K562 (cell line): ENCODE measurements at regions not wholly inside any gene's neighbourhood (a gene's known extent, or its start where the extent isn't known, plus 50 kb on each side); places are given as distances from the start of the nearest gene placed in this dataset.

ENCODE experiments used
- ATAC-seq: fragments of 200-7000 bp; cut with Tn5 transposase; 3 replicates; pipeline ENCODE4 v1.9.1; 2020; ENCODE audit warnings: moderate library complexity
- BruUV-seq: library from RNA; stranded (reverse); fragments of 400-500 nt; replicated peaks from 2 replicates; lab custom pipeline; 2021; lab: Mats Ljungman, UMichigan
- CTCF ChIA-PET: fragments of 300-600 bp; formaldehyde crosslinking; extraction: SDS; loops from one replicate; lab custom pipeline; 2021; ENCODE audit warnings: low intra/inter-chr PET ratio; lab: Yijun Ruan, JAX
- POLR2A ChIA-PET: fragments of 300-600, 350-650 bp; sonication (Branson Sonifier 250); formaldehyde crosslinking; extraction: SDS; loops from one replicate; lab custom pipeline; 2021; ENCODE audit warnings: antibody characterized with exemption, inconsistent platforms; lab: Yijun Ruan, JAX
- DNase-seq, 4 experiments: peaks; one replicate each; pipeline versions ENCODE4 v3.0.0 to v3.0.0-alpha.2; 2011 to 2018; ENCODE audit warnings: low spot score in 3 of 4, mixed read lengths in 3 of 4; ENCODE audit errors: extremely low read depth in 1 of 4
- FAIRE-seq: peaks from 2 replicates; lab custom pipeline; 2011; peaks lifted over from hg19 to GRCh38; lab: Jason Lieb, UNC
- H2AFZ ChIP-seq: 2 replicates; pipeline ENCODE4 v1.6.0; 2011; ENCODE audit warnings: low read depth, low read length, control low read depth, inconsistent platforms
- H3K27ac ChIP-seq: fragments of 200-600 bp; 3 replicates; pipeline ENCODE4 v1.8.0; 2011; ENCODE audit warnings: low read depth, mild to moderate bottlenecking, control low read depth, inconsistent platforms, low read length, moderate library complexity, mixed read lengths; ENCODE audit errors: extremely low read depth
- H3K27me3 ChIP-seq, 2 experiments: fragments of 300-600 bp in 1 of 2; 2 replicates in 1 of 2; 3 replicates in 1 of 2; pipeline versions ENCODE4 v1.6.0 to v1.8.0; 2011; ENCODE audit warnings: inconsistent platforms in 2 of 2, low read length in 2 of 2, mild to moderate bottlenecking in 1 of 2, mixed read lengths in 1 of 2, moderate library complexity in 1 of 2; ENCODE audit not compliant: control insufficient read depth in 2 of 2, insufficient read depth in 2 of 2
- H3K36me3 ChIP-seq: fragments of 300-600 bp; 3 replicates; pipeline ENCODE4 v1.8.0; 2011; ENCODE audit warnings: mild to moderate bottlenecking, low read length, inconsistent platforms; ENCODE audit not compliant: control insufficient read depth, insufficient read depth
- H3K4me1 ChIP-seq, 2 experiments: fragments of 200-600 bp in 1 of 2; replicated peaks in 1 of 2; 2 replicates in 1 of 2; 3 replicates in 1 of 2; pipeline versions ENCODE4 v1.5.1 to v1.8.0; 2011; ENCODE audit warnings: inconsistent platforms in 2 of 2, low read length in 2 of 2, mild to moderate bottlenecking in 1 of 2, mixed read lengths in 1 of 2, moderate library complexity in 1 of 2; ENCODE audit not compliant: control insufficient read depth in 2 of 2, insufficient read depth in 2 of 2
- H3K4me2 ChIP-seq: 2 replicates; pipeline ENCODE4 v1.6.1; 2011; ENCODE audit warnings: low read length, control low read depth, inconsistent platforms, mixed read lengths; ENCODE audit not compliant: insufficient read depth
- H3K4me3 ChIP-seq: fragments of 200-600 bp; sonication (generic), shearing (Covaris generic); 2 replicates; pipeline ENCODE4 v1.5.1; 2016; ENCODE audit warnings: control low read depth, inconsistent platforms
- H3K79me2 ChIP-seq: fragments of 200-600 bp; 3 replicates; pipeline ENCODE4 v1.8.0; 2011; ENCODE audit warnings: low read length, inconsistent platforms; ENCODE audit not compliant: control insufficient read depth, insufficient read depth
- H3K9ac ChIP-seq, 2 experiments: 2 replicates each; pipeline versions ENCODE4 v1.6.0 to v1.6.1; 2011; ENCODE audit warnings: low read depth in 2 of 2, low read length in 2 of 2, control low read depth in 1 of 2, inconsistent platforms in 1 of 2, mild to moderate bottlenecking in 1 of 2, mixed read lengths in 1 of 2; ENCODE audit not compliant: insufficient read depth in 1 of 2
- H3K9me1 ChIP-seq: one replicate; pipeline ENCODE4 v1.6.0; 2011; ENCODE audit warnings: inconsistent platforms, mild to moderate bottlenecking, low read length, moderate library complexity; ENCODE audit not compliant: control insufficient read depth, insufficient read depth
- H3K9me3 ChIP-seq: replicated peaks from 2 replicates; pipeline ENCODE4 v1.5.1; 2011; ENCODE audit warnings: low read depth, low read length, inconsistent platforms; ENCODE audit not compliant: control insufficient read depth, insufficient read depth
- H4K20me1 ChIP-seq: replicated peaks from 2 replicates; pipeline ENCODE4 v1.6.1; 2011; ENCODE audit warnings: low read length, inconsistent platforms, mixed read lengths; ENCODE audit not compliant: control insufficient read depth, insufficient read depth
- E2F5 ChIP-seq: sonication (generic); formaldehyde crosslinking; IDR thresholded peaks from 2 replicates; pipeline ENCODE4 v1.8.0; 2022; ENCODE audit warnings: mild to moderate bottlenecking, missing genetic modification reagents
- KAT2B ChIP-seq: IDR thresholded peaks from one replicate; pipeline ENCODE4 v1.6.1; 2012; ENCODE audit warnings: low read depth, mild to moderate bottlenecking, control low read depth, inconsistent platforms, low read length, moderate library complexity
- NELFE ChIP-seq: IDR thresholded peaks from 2 replicates; pipeline ENCODE4 v1.6.1; 2011; ENCODE audit warnings: mild to moderate bottlenecking; ENCODE audit not compliant: insufficient read depth, insufficient read length
- SIRT6 ChIP-seq: IDR thresholded peaks from one replicate; pipeline ENCODE4 v1.6.1; 2012; ENCODE audit warnings: low read depth, mild to moderate bottlenecking, control low read depth, inconsistent platforms, low read length, moderate library complexity
- SPI1 ChIP-seq: IDR thresholded peaks from 2 replicates; pipeline ENCODE4 v1.6.1; 2011; ENCODE audit warnings: low read depth, low read length, control low read depth, borderline replicate concordance
- TBP ChIP-seq: optimal IDR thresholded peaks from 2 replicates; pipeline ENCODE3; 2011; ENCODE audit warnings: low read depth, low read length, improper control_type of control experiment
- ZNF134 ChIP-seq: fragments of 250-450 bp; sonication (Bioruptor Pico); conservative IDR thresholded peaks from 2 replicates; pipeline ENCODE4 v1.4.0; 2020
- WGBS: fragments of 100-300 bp; shearing (Covaris generic); methylation state at CpG from one replicate; pipeline ENCODE4 v1.1.6; 2016; ENCODE audit warnings: low coverage, mixed read lengths; ENCODE audit not compliant: insufficient coverage; ENCODE audit errors: missing lambda C conversion rate; 5-methylcytosine and 5-hydroxymethylcytosine counted together
- in situ Hi-C: fragments of 300-500 bp; cut with MboI; formaldehyde crosslinking; loops from 4 replicates; pipeline ENCODE4 v1.15.0; 2018; ENCODE audit warnings: inconsistent platforms, mixed read lengths
- intact Hi-C: fragments of 100-400 bp; cut with micrococcal nuclease; formaldehyde crosslinking; loops from 2 replicates; pipeline ENCODE4 v1.14.2; 2022

DNA sequence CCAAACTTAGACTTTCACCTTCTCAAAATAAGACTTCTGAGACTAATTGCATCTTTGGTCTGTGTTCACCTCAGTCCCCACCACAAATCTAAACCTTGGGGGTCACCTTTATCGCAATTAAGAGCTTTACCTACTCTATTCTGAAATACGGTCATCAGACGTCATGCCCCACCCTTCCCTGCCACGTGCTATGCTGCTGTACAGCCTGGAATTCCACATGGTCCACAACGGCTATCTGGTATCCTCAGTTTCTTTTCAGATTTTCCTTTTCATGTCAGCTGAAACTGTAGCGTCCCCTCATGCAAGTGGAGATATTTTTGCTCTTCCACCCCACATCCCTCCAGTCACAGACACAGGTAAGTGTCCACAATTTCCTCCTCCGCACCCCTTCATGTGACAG is 511.1 kb downstream of the DIRAS2 start:
- in situ Hi-C loops = loop anchor here (25.0 kb wide), 1 partner anchor 631 kb away; no protein-coding TSS in a partner anchor
- CTCF ChIA-PET = no interaction called here
- TF ChIP-seq SIRT6 (no peak), ZNF134 (CRISPR knock-in tag) (no peak), KAT2B (no peak), TBP (no peak), NELFE (no peak), E2F5 (CRISPR knock-in tag) (no peak), SPI1 (no peak)

More for the DNA sequence above, 511.1 kb downstream of the DIRAS2 start:
- Histone ChIP-seq H3K79me2 (no peaks in the 10 kb centered on the region), H3K27ac (no peak overlapping the region), H3K4me3 (no peak overlapping the region), H3K36me3 (no peaks in the 10 kb centered on the region), H3K9me3 (no peaks in the 10 kb centered on the region), H2AFZ (no peak overlapping the region), H4K20me1 (no peaks in the 10 kb centered on the region), H3K27me3 (no peaks in the 10 kb centered on the region; a peak in 1 of 5 replicates), H3K9ac (no peak overlapping the region), H3K4me1 (no peaks in the 10 kb centered on the region), H3K4me2 (no peak overlapping the region), H3K9me1 (no peaks in the 10 kb centered on the region)
- no TSS peak for BruUV-seq
- POLR2A ChIA-PET = interaction anchor here (0.6 kb wide), 1 partner anchor 28 kb away, joined by 4 read pairs; no protein-coding TSS in a partner anchor
- DNase-seq (no peak), ATAC-seq (no peak), FAIRE-seq (no peak)
- 0% methylated on average over 6 of the region's 7 CpGs for WGBS
- intact Hi-C loops = no loop called here
